Upper lobe of right lung (tissue), 1 donor: ENCODE measurements at regions not wholly inside any gene's neighbourhood (a gene's known extent, or its start where the extent isn't known, plus 50 kb on each side); places are given as distances from the start of the nearest gene placed in this dataset.

ENCODE experiments used
- ATAC-seq: fragments of 200-7000 bp; cut with Tn5 transposase; one replicate; pipeline ENCODE4 v1.9.1; 2020; ENCODE audit warnings: mild to moderate bottlenecking, moderate library complexity
- DNase-seq: peaks from one replicate; pipeline ENCODE4 v3.0.0-alpha.2; 2020
- H3K27ac ChIP-seq: fragments of 200-600 bp; one replicate; pipeline ENCODE4 v1.8.0; 2022
- H3K27me3 ChIP-seq: fragments of 200-600 bp; one replicate; pipeline ENCODE4 v1.8.0; 2022; ENCODE audit warnings: mild to moderate bottlenecking
- H3K36me3 ChIP-seq: fragments of 200-600 bp; one replicate; pipeline ENCODE4 v1.8.0; 2022
- H3K4me1 ChIP-seq: fragments of 200-600 bp; one replicate; pipeline ENCODE4 v1.8.0; 2022
- H3K4me3 ChIP-seq: fragments of 200-600 bp; one replicate; pipeline ENCODE4 v1.8.0; 2022; ENCODE audit warnings: mild to moderate bottlenecking
- H3K9me3 ChIP-seq: fragments of 200-600 bp; one replicate; pipeline ENCODE4 v1.8.0; 2022
- CTCF ChIP-seq: fragments of 200-600 bp; IDR thresholded peaks from one replicate; pipeline ENCODE4 v1.8.0; 2022; ENCODE audit warnings: antibody characterized with exemption
- intact Hi-C: fragments of 100-400 bp; cut with DNase I; formaldehyde crosslinking; loops from one replicate; pipeline ENCODE4 v1.11.0; 2022
- donor health status: DM: no; HTN: yes; CAD: no; lungs with severe emphysema.

- ATAC-seq (no peak), DNase-seq (no peak)
- Histone ChIP-seq H3K27ac (no peak overlapping the region), H3K4me3 (no peak overlapping the region), H3K36me3 (no peaks in the 10 kb centered on the region), H3K9me3 (no peaks in the 10 kb centered on the region), H3K4me1 (no peaks in the 10 kb centered on the region), H3K27me3 (peaks cover 7% of the 10 kb centered on the region)
- intact Hi-C loops = no loop called here
- TF ChIP-seq CTCF = no peak
These were observed 211.8 kb upstream of the SOX1 start for GRCh38 chr13:111855191-111855590.

GRCh38 chr13:111855786-111856185 lies 211.2 kb upstream of the SOX1 start:
- ATAC-seq (no peak), DNase-seq (no peak)
- Histone ChIP-seq H3K4me3 (no peak overlapping the region), H3K9me3 (no peaks in the 10 kb centered on the region), H3K36me3 (no peaks in the 10 kb centered on the region), H3K27me3 (peaks cover 1% of the 10 kb centered on the region), H3K27ac (no peak overlapping the region), H3K4me1 (no peaks in the 10 kb centered on the region)
- no peak for TF ChIP-seq CTCF
- intact Hi-C loops = no loop called here

GRCh38 chr13:111856571-111856970 lies 210.4 kb upstream of the SOX1 start:
- no peak overlapping the region for H3K27ac ChIP-seq
- H3K4me3 ChIP-seq = no peak overlapping the region
- no peak for TF ChIP-seq CTCF
- H3K36me3 ChIP-seq = no peaks in the 10 kb centered on the region
- intact Hi-C loops = no loop called here
- DNase-seq (no peak), ATAC-seq (no peak)
- no peaks in the 10 kb centered on the region for H3K4me1 ChIP-seq
- H3K9me3 ChIP-seq = no peaks in the 10 kb centered on the region
- H3K27me3 ChIP-seq = no peaks in the 10 kb centered on the region

- Histone ChIP-seq H3K27ac (no peak overlapping the region), H3K4me1 (no peaks in the 10 kb centered on the region), H3K4me3 (no peak overlapping the region), H3K36me3 (no peaks in the 10 kb centered on the region), H3K9me3 (no peaks in the 10 kb centered on the region), H3K27me3 (no peaks in the 10 kb centered on the region)
- intact Hi-C loops = no loop called here
- TF ChIP-seq CTCF = no peak
- DNase-seq = no peak
- ATAC-seq = no peak
These were observed 209.6 kb upstream of the SOX1 start for GRCh38 chr13:111857336-111857735.

- TF ChIP-seq CTCF = no peak
- H3K36me3 ChIP-seq = no peaks in the 10 kb centered on the region
- DNase-seq (no peak), ATAC-seq (no peak)
- H3K27ac ChIP-seq = no peak overlapping the region
- H3K27me3 ChIP-seq = no peaks in the 10 kb centered on the region
- no peaks in the 10 kb centered on the region for H3K4me1 ChIP-seq
- H3K9me3 ChIP-seq = no peaks in the 10 kb centered on the region
- H3K4me3 ChIP-seq = no peak overlapping the region
- intact Hi-C loops = no loop called here
These were observed 208.9 kb upstream of the SOX1 start for GRCh38 chr13:111857846-111858560.

GRCh38 chr13:111858571-111858970 lies 208.4 kb upstream of the SOX1 start:
- Histone ChIP-seq H3K4me1 (no peaks in the 10 kb centered on the region), H3K9me3 (no peaks in the 10 kb centered on the region), H3K27ac (no peak overlapping the region), H3K36me3 (no peaks in the 10 kb centered on the region), H3K4me3 (no peak overlapping the region), H3K27me3 (no peaks in the 10 kb centered on the region)
- ATAC-seq (no peak), DNase-seq (no peak)
- intact Hi-C loops = no loop called here
- TF ChIP-seq CTCF = no peak
